Activated CD4-positive, alpha-beta memory T cell treated with anti-CD3 and anti-CD28 coated beads, Interleukin-2, amount 10 ng/mL, durations not matched to agents 7 days and 5 days (primary cell): ENCODE measurements at regions not wholly inside any gene's neighbourhood (a gene's known extent, or its start where the extent isn't known, plus 50 kb on each side); places are given as distances from the start of the nearest gene placed in this dataset.
"Not testable (repeated sequence)": the region's sequence is repeated elsewhere in the genome, so short reads cannot be mapped to it uniquely, and the experiment has no call there.

ENCODE experiments used
- CTCF ChIA-PET: fragments of 350-600 bp; sonication (Branson Sonifier 250); formaldehyde crosslinking; loops from one replicate; lab custom pipeline; 2021; ENCODE audit warnings: antibody characterized with exemption, inconsistent platforms; lab: Charles Lee
- POLR2A ChIA-PET: fragments of 350-600 bp; sonication (Branson Sonifier 250); formaldehyde crosslinking; loops from one replicate; lab custom pipeline; 2021; ENCODE audit warnings: antibody characterized with exemption; lab: Charles Lee
- DNase-seq: peaks from one replicate; pipeline ENCODE4 v3.0.0-alpha.2; 2020
- H3K27ac Mint-ChIP-seq: one replicate; pipeline ENCODE4 v1.8.0; 2021; ENCODE audit warnings: mild to moderate bottlenecking, mixed read lengths
- H3K27me3 Mint-ChIP-seq: one replicate; pipeline ENCODE4 v1.8.0; 2021; ENCODE audit warnings: mixed read lengths
- H3K36me3 Mint-ChIP-seq: one replicate; pipeline ENCODE4 v1.8.0; 2021; ENCODE audit warnings: low read depth, mixed read lengths
- H3K4me1 Mint-ChIP-seq: one replicate; pipeline ENCODE4 v1.8.0; 2021; ENCODE audit warnings: mixed read lengths
- H3K4me3 Mint-ChIP-seq: one replicate; pipeline ENCODE4 v1.8.0; 2021; ENCODE audit warnings: mild to moderate bottlenecking, mixed read lengths
- H3K9me3 Mint-ChIP-seq: one replicate; pipeline ENCODE4 v1.8.0; 2021; ENCODE audit warnings: mixed read lengths

DNA sequence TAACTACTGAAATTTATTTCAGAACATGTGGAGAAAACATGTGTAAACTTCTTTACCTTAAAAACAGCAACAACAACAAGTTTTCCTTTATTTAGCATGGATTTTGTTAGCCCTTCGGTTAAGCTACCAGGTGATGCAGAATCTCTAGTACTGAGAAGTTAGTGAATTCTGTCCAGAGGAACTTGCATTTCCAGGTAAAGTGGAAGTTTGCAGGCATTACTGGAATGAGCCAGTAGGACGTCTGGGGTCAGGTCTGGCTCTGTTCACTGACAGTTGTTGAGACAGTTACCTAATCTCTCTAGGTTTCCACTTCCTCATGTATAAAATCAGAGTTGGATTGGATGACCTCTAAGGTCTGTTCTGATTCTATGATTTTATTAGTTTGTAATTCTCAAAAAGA lies 244.3 kb downstream of the OLFM4 start:
- Mint-ChIP-seq H3K27ac (no peak overlapping the region), H3K4me1 (no peaks in the 10 kb centered on the region), H3K9me3 (no peaks in the 10 kb centered on the region), H3K27me3 (no peaks in the 10 kb centered on the region), H3K4me3 (no peak overlapping the region), H3K36me3 (no peaks in the 10 kb centered on the region)
- DNase-seq, result no peak
- CTCF ChIA-PET, result no interaction called here
- POLR2A ChIA-PET, result no interaction called here

GRCh38 chr13:53276265-53276664 lies 247.7 kb downstream of the OLFM4 start:
- Mint-ChIP-seq H3K27me3 (no peaks in the 10 kb centered on the region), H3K9me3 (no peaks in the 10 kb centered on the region), H3K4me1 (no peaks in the 10 kb centered on the region), H3K4me3 (no peak overlapping the region), H3K36me3 (no peaks in the 10 kb centered on the region), H3K27ac (no peak overlapping the region)
- no peak for DNase-seq
- ChIA-PET POLR2A (no interaction called here), CTCF (no interaction called here)

DNA sequence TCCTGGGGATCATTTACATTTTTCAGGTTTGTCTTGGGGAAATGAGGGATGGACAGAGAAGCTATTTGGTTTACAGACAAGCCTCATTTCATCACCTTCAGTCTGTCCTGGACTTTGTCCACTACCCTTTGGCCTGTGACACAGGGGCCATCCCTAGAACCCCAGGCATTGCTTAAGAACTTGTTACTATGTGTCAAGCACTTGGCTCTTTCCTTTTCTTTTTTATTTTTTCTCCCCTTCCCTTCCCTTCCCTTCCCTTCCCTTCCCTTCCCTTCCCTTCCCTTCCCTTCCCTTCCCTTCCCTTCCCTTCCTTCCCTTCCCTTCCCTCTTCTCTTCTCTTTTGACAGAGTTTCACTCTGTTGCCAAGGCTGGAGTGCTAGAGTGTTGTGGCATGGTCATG lies 253.1 kb downstream of the OLFM4 start:
- no peak for DNase-seq
- Mint-ChIP-seq H3K4me3 (no peak overlapping the region), H3K27me3 (no peaks in the 10 kb centered on the region), H3K27ac (no peak overlapping the region), H3K36me3 (no peaks in the 10 kb centered on the region), H3K9me3 (no peaks in the 10 kb centered on the region), H3K4me1 (no peaks in the 10 kb centered on the region)
- POLR2A ChIA-PET, result no interaction called here
- CTCF ChIA-PET, result no interaction called here

- Mint-ChIP-seq H3K36me3 (no peaks in the 10 kb centered on the region), H3K4me1 (no peaks in the 10 kb centered on the region), H3K9me3 (no peaks in the 10 kb centered on the region), H3K27ac (no peak overlapping the region), H3K27me3 (no peaks in the 10 kb centered on the region), H3K4me3 (no peak overlapping the region)
- POLR2A ChIA-PET, result no interaction called here
- no peak for DNase-seq
- CTCF ChIA-PET, result no interaction called here
Observed at GRCh38 chr13:53285896-53286430, 257.4 kb downstream of the OLFM4 start.

GRCh38 chr13:53298396-53298795 lies 269.8 kb downstream of the OLFM4 start:
- H3K4me3 Mint-ChIP-seq, result no peak overlapping the region
- H3K9me3 Mint-ChIP-seq, result no peaks in the 10 kb centered on the region
- DNase-seq, result no peak
- ChIA-PET POLR2A (no interaction called here), CTCF (no interaction called here)
- H3K4me1 Mint-ChIP-seq, result no peaks in the 10 kb centered on the region
- no peak overlapping the region for H3K27ac Mint-ChIP-seq
- no peaks in the 10 kb centered on the region for H3K36me3 Mint-ChIP-seq
- no peaks in the 10 kb centered on the region for H3K27me3 Mint-ChIP-seq

DNA sequence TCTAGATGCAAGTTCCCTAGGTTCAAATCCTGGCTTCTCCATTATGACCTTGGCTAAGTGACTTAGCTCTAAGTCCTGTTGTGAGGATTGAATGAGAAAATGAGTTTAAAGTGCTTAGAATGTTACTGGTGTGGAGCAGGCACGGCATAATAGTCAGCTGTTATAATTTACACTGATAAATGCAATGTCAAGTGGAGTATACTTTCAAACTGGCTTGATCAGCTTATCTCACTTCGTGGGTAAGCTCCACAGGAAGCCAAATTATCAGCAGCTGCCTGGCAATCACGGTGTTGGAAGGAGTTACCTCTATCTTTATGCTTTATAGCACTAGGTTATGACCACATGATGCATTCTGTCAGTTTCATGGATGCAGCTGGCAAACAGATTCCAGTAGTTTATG lies 272.8 kb downstream of the OLFM4 start:
- no peaks in the 10 kb centered on the region for H3K27me3 Mint-ChIP-seq
- CTCF ChIA-PET, result no interaction called here
- H3K9me3 Mint-ChIP-seq, result no peaks in the 10 kb centered on the region
- POLR2A ChIA-PET, result no interaction called here
- no peak for DNase-seq
- H3K27ac Mint-ChIP-seq, result no peak overlapping the region
- no peak overlapping the region for H3K4me3 Mint-ChIP-seq
- H3K4me1 Mint-ChIP-seq, result no peaks in the 10 kb centered on the region
- no peaks in the 10 kb centered on the region for H3K36me3 Mint-ChIP-seq

DNA sequence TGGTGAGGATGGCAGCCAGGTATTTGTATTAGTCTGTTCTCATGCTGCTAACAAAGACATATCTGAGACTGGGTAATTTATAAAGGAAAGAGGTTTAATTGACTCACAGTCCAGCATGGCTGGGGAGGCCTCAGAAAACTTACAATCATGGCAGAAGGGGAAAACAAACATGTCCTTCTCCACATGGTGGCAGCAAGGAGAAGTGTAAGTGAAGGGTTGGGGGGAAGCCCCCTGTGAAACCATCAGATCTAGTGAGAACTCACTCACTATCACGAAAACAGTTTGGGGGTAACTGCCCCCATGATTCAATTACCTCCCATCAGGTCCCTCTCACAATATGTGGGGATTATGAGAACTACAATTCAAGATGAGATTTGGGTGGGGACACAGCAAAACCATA lies 276.8 kb downstream of the OLFM4 start:
- H3K9me3 Mint-ChIP-seq, DNase-seq, H3K27ac Mint-ChIP-seq, H3K4me1 Mint-ChIP-seq, H3K4me3 Mint-ChIP-seq, H3K27me3 Mint-ChIP-seq, POLR2A ChIA-PET, CTCF ChIA-PET, H3K36me3 Mint-ChIP-seq: not testable (repeated sequence)

DNA sequence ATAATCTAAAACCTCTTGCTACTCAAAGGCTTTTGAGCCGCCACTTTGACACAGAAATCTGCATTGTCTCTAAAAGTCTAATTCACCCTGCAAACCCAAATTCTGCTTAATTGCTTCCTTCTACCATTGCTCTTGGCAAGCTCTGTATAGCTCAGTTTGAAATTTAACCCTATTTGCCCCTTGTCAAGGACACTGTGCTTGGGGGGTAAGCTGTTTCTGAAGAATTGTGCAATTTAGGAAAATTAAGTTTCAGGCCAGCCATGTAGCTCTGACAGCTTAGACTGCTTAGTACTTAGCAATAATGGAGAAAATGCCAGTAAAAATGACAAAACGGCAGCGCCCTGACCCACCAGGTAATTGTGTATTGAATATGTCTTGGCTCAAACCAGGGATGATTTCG lies 282.2 kb downstream of the OLFM4 start:
- H3K27ac Mint-ChIP-seq, result no peak overlapping the region
- ChIA-PET POLR2A (no interaction called here), CTCF (no interaction called here)
- peaks cover 2% of the 10 kb centered on the region for H3K9me3 Mint-ChIP-seq
- no peak for DNase-seq
- no peaks in the 10 kb centered on the region for H3K4me1 Mint-ChIP-seq
- no peaks in the 10 kb centered on the region for H3K27me3 Mint-ChIP-seq
- no peaks in the 10 kb centered on the region for H3K36me3 Mint-ChIP-seq
- H3K4me3 Mint-ChIP-seq, result no peak overlapping the region

DNA sequence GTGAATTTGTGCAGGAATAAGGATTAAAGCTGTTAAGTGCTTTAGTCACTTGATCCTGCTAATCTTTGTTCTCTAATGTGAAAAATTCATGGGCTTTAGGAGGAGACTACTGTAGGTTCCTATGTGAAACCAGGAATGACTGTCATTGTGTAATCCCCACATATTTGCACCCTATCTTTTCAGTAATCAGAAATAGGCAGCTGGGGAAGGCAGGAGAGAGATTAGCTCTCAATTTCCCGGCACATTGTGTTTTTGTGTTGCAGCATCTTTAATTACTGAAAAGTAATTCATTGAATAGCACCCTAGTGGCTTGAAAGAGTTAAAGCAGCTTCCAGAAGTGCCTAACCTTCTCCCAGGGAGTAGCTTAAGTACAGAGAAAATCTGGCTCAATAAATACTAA lies 282.9 kb downstream of the OLFM4 start:
- Mint-ChIP-seq H3K27me3 (no peaks in the 10 kb centered on the region), H3K4me1 (no peaks in the 10 kb centered on the region), H3K36me3 (no peaks in the 10 kb centered on the region), H3K9me3 (peaks cover 2% of the 10 kb centered on the region), H3K27ac (no peak overlapping the region), H3K4me3 (no peak overlapping the region)
- ChIA-PET POLR2A (no interaction called here), CTCF (no interaction called here)
- DNase-seq, result no peak

DNA sequence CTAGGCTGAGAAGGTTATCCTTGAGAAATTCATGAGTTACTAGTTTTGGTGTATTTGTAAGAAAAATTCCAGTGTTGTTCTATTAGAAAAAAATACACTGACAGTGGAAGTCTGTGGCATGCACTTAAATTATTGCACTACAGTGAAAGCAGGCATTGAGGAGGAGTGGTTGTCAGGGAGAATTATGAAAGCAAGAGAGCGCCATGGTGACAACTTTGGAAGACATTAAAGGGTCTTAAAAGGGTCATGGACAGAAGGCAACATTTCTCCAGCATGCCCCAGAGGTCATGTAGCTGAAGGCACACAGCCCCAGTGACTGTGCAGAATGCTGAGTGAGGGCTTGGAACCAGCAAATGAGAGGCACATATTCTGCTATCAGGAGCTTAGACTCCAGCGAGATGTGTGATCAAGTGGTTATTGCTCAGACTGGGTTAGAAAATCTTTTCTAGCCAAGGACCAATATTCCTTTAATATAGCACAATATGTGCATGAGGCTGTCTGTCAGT lies 292.7 kb downstream of the OLFM4 start:
- ChIA-PET CTCF (no interaction called here), POLR2A (no interaction called here)
- H3K4me1 Mint-ChIP-seq, result no peaks in the 10 kb centered on the region
- no peaks in the 10 kb centered on the region for H3K27me3 Mint-ChIP-seq
- DNase-seq, result no peak
- no peak overlapping the region for H3K27ac Mint-ChIP-seq
- no peaks in the 10 kb centered on the region for H3K36me3 Mint-ChIP-seq
- peaks cover 3% of the 10 kb centered on the region for H3K9me3 Mint-ChIP-seq
- H3K4me3 Mint-ChIP-seq, result no peak overlapping the region

- no peak overlapping the region for H3K4me3 Mint-ChIP-seq
- no peaks in the 10 kb centered on the region for H3K27me3 Mint-ChIP-seq
- DNase-seq, result no peak
- no peaks in the 10 kb centered on the region for H3K4me1 Mint-ChIP-seq
- H3K9me3 Mint-ChIP-seq, result peaks cover 3% of the 10 kb centered on the region
- ChIA-PET POLR2A (no interaction called here), CTCF (no interaction called here)
- no peak overlapping the region for H3K27ac Mint-ChIP-seq
- H3K36me3 Mint-ChIP-seq, result no peaks in the 10 kb centered on the region
Observed at GRCh38 chr13:53324656-53325055, 296.0 kb downstream of the OLFM4 start.

GRCh38 chr13:53326716-53327115 lies 298.1 kb downstream of the OLFM4 start:
- peaks cover 3% of the 10 kb centered on the region for H3K9me3 Mint-ChIP-seq
- POLR2A ChIA-PET, result no interaction called here
- no peak overlapping the region for H3K4me3 Mint-ChIP-seq
- no peaks in the 10 kb centered on the region for H3K36me3 Mint-ChIP-seq
- H3K4me1 Mint-ChIP-seq, result no peaks in the 10 kb centered on the region
- CTCF ChIA-PET, result no interaction called here
- no peak for DNase-seq
- H3K27ac Mint-ChIP-seq, result no peak overlapping the region
- no peaks in the 10 kb centered on the region for H3K27me3 Mint-ChIP-seq

DNA sequence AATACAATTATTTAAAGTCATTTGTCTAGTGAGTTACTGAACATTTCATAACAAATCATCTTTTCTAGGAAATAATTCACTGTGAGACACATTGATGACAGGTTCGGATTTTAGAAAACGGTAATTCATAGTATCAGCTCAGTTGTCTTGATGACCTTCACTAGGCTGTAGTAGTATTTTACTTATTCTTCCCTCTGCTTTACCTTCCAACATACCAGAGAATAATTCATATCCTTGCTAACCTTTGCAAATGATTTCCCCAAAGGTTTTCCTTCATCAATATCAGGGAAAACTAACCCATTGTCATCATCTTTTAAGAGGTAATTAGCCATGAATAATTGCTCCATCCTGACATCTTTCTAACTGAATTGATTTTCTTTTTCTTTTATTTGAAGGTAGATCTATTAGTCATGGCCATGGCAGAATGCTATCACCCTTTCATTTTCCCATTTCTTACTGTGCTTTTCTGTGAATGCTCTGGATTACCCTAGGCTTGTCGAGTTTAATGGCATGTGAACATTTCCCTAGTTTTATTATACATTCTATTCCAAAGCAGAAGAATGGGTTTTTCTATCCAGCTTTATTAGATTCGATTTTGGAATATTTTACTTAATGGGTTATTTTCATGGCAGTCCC lies 299.2 kb downstream of the OLFM4 start:
- ChIA-PET CTCF (no interaction called here), POLR2A (no interaction called here)
- H3K27ac Mint-ChIP-seq, result no peak overlapping the region
- H3K4me3 Mint-ChIP-seq, result no peak overlapping the region
- peaks cover 3% of the 10 kb centered on the region for H3K9me3 Mint-ChIP-seq
- no peak for DNase-seq
- no peaks in the 10 kb centered on the region for H3K27me3 Mint-ChIP-seq
- no peaks in the 10 kb centered on the region for H3K4me1 Mint-ChIP-seq
- no peaks in the 10 kb centered on the region for H3K36me3 Mint-ChIP-seq

DNA sequence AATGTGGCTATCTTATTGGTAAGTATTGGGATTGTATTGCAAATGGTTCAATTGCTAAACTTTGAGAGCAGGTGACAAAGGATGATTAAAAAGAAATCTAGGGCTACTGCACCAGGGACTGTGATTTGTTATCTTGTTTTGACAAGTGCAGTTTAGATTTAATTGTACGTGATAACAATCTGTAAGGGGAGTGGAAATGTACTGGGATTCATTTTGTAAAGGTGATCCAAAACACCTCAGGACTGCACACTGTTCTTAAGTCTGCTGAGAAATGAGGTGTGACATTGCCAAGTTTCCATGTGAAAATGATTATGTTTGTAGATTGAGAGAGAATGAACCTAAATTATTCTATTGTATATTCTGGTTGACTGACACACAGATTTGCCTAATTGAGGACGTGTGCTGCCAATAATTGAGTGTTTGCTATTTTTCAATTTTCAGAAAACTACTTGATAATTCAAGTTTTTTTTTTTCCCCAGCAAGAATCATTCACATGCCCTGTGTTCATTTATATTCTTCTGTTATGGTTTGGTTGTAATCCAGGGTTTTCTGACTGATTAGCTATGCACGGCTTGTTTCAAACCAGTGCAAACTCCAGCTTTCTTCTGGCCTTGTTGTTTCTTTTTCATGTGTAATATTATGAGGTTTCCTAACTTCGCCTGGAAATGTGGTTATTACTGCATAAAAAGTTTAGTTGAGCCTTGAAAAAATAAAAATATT lies 308.0 kb downstream of the OLFM4 start:
- no peak overlapping the region for H3K4me3 Mint-ChIP-seq
- POLR2A ChIA-PET, result no interaction called here
- no peaks in the 10 kb centered on the region for H3K9me3 Mint-ChIP-seq
- H3K36me3 Mint-ChIP-seq, result no peaks in the 10 kb centered on the region
- no peaks in the 10 kb centered on the region for H3K27me3 Mint-ChIP-seq
- CTCF ChIA-PET, result no interaction called here
- no peak overlapping the region for H3K27ac Mint-ChIP-seq
- H3K4me1 Mint-ChIP-seq, result peaks cover 1% of the 10 kb centered on the region
- DNase-seq, result no peak
